GF-D8 (cell line): ENCODE measurements at regions not wholly inside any gene's neighbourhood (a gene's known extent, or its start where the extent isn't known, plus 50 kb on each side); places are given as distances from the start of the nearest gene placed in this dataset.
"Not testable (repeated sequence)": the region's sequence is repeated elsewhere in the genome, so short reads cannot be mapped to it uniquely, and the experiment has no call there.

ENCODE experiments used
- DNase-seq: peaks from one replicate; lab custom pipeline; 2025; lab: John Stamatoyannopoulos, UW

GRCh38 chr4:144799486-144799885 lies 153.5 kb downstream of the HHIP start:
- DNase-seq: no peak

- no peak for DNase-seq
Observed at GRCh38 chr4:144801731-144802130, 155.8 kb downstream of the HHIP start.

- no peak for DNase-seq
Observed at GRCh38 chr4:144808034-144808433, 162.1 kb downstream of the HHIP start.

- DNase-seq: no peak
Observed at GRCh38 chr4:144809056-144809640, 163.2 kb downstream of the HHIP start.

GRCh38 chr4:144816668-144817067 lies 170.7 kb downstream of the HHIP start:
- no peak for DNase-seq

- no peak for DNase-seq
Observed at GRCh38 chr4:144817081-144817480, 171.1 kb downstream of the HHIP start.

GRCh38 chr4:144818136-144818535 lies 172.2 kb downstream of the HHIP start:
- DNase-seq: no peak

- DNase-seq: no peak
Observed at GRCh38 chr4:144819591-144819990, 173.6 kb downstream of the HHIP start.

- no peak for DNase-seq
Observed at GRCh38 chr4:144820011-144820727, 174.2 kb downstream of the HHIP start.

GRCh38 chr4:144820728-144821085 lies 174.8 kb downstream of the HHIP start:
- no peak for DNase-seq

GRCh38 chr4:144831971-144832370 lies 186.0 kb downstream of the HHIP start:
- no peak for DNase-seq

- no peak for DNase-seq
Observed at GRCh38 chr4:144845411-144845810, 199.5 kb downstream of the HHIP start.

GRCh38 chr4:144851948-144852347 lies 206.0 kb downstream of the HHIP start:
- DNase-seq: no peak

- no peak for DNase-seq
Observed at GRCh38 chr4:144861471-144861870, 215.5 kb downstream of the HHIP start.

- DNase-seq: no peak
Observed at GRCh38 chr4:144862210-144862609, 216.3 kb downstream of the HHIP start.

- not testable (repeated sequence) for DNase-seq
Observed at GRCh38 chr4:144864891-144865290, 218.9 kb downstream of the HHIP start.

- no peak for DNase-seq
Observed at GRCh38 chr4:144868309-144868708, 222.4 kb downstream of the HHIP start.

GRCh38 chr4:144872508-144873225 lies 225.3 kb downstream of the ANAPC10 start:
- no peak for DNase-seq

GRCh38 chr4:144873226-144873990 lies 224.6 kb downstream of the ANAPC10 start:
- DNase-seq: no peak

GRCh38 chr4:144894573-144894972 lies 203.4 kb downstream of the ANAPC10 start:
- peak; percentile 53 for DNase-seq

- DNase-seq: no peak
Observed at GRCh38 chr4:144899393-144899792, 198.6 kb downstream of the ANAPC10 start.

- DNase-seq: no peak
Observed at GRCh38 chr4:144901141-144901540, 196.9 kb downstream of the ANAPC10 start.

GRCh38 chr4:144902614-144903013 lies 195.4 kb downstream of the ANAPC10 start:
- no peak for DNase-seq
